ENCODE measurements at regions not wholly inside any gene's neighbourhood (a gene's known extent, or its start where the extent isn't known, plus 50 kb on each side); places are given as distances from the start of the nearest gene placed in this dataset.

GRCh38 chr10:29012926-29013554 is 275.8 kb upstream of the LYZL1 start:
- no peak for DNase-seq
- Histone ChIP-seq H3K4me1 (no peaks in the 10 kb centered on the region), H3K27me3 (ENCODE audit: low read depth) (no peaks in the 10 kb centered on the region), H3K9me3 (no peaks in the 10 kb centered on the region), H3K27ac (no peak overlapping the region), H3K4me3 (no peak overlapping the region), H3K36me3 (no peaks in the 10 kb centered on the region)
- ATAC-seq: no peak
- TF ChIP-seq, protein P1, sequence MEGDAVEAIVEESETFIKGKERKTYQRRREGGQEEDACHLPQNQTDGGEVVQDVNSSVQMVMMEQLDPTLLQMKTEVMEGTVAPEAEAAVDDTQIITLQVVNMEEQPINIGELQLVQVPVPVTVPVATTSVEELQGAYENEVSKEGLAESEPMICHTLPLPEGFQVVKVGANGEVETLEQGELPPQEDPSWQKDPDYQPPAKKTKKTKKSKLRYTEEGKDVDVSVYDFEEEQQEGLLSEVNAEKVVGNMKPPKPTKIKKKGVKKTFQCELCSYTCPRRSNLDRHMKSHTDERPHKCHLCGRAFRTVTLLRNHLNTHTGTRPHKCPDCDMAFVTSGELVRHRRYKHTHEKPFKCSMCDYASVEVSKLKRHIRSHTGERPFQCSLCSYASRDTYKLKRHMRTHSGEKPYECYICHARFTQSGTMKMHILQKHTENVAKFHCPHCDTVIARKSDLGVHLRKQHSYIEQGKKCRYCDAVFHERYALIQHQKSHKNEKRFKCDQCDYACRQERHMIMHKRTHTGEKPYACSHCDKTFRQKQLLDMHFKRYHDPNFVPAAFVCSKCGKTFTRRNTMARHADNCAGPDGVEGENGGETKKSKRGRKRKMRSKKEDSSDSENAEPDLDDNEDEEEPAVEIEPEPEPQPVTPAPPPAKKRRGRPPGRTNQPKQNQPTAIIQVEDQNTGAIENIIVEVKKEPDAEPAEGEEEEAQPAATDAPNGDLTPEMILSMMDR (IDR thresholded peaks at IDR 0.05): no peak
- intact Hi-C loops (cut with DNase I): no loop called here

- Histone ChIP-seq H3K4me1 (no peaks in the 10 kb centered on the region), H3K27me3 (ENCODE audit: low read depth) (no peaks in the 10 kb centered on the region), H3K36me3 (no peaks in the 10 kb centered on the region), H3K27ac (no peak overlapping the region), H3K4me3 (no peak overlapping the region), H3K9me3 (no peaks in the 10 kb centered on the region)
- ATAC-seq (no peak), DNase-seq (no peak)
- TF ChIP-seq, protein P1 (IDR thresholded peaks at IDR 0.05): no peak
- intact Hi-C loops (cut with DNase I): no loop called here
Measured at GRCh38 chr10:29021591-29021990, 267.3 kb upstream of the LYZL1 start.

- H3K36me3 ChIP-seq: no peaks in the 10 kb centered on the region
- H3K27me3 ChIP-seq (ENCODE audit: low read depth): no peaks in the 10 kb centered on the region
- no peak overlapping the region for H3K4me3 ChIP-seq
- H3K9me3 ChIP-seq: no peaks in the 10 kb centered on the region
- H3K27ac ChIP-seq: no peak overlapping the region
- TF ChIP-seq, protein P1 (IDR thresholded peaks at IDR 0.05): no peak
- DNase-seq: no peak
- ATAC-seq: no peak
- intact Hi-C loops (cut with DNase I): no loop called here
- no peaks in the 10 kb centered on the region for H3K4me1 ChIP-seq
Measured at GRCh38 chr10:29022513-29022912, 266.4 kb upstream of the LYZL1 start.

- no peak for DNase-seq
- Histone ChIP-seq H3K4me3 (no peak overlapping the region), H3K4me1 (no peaks in the 10 kb centered on the region), H3K27ac (no peak overlapping the region), H3K36me3 (no peaks in the 10 kb centered on the region), H3K27me3 (ENCODE audit: low read depth) (no peaks in the 10 kb centered on the region), H3K9me3 (no peaks in the 10 kb centered on the region)
- TF ChIP-seq, protein P1 (IDR thresholded peaks at IDR 0.05): no peak
- intact Hi-C loops (cut with DNase I): no loop called here
- no peak for ATAC-seq
Measured at GRCh38 chr10:29023678-29024077, 265.2 kb upstream of the LYZL1 start.

- Histone ChIP-seq H3K4me3 (no peak overlapping the region), H3K36me3 (no peaks in the 10 kb centered on the region), H3K9me3 (no peaks in the 10 kb centered on the region), H3K4me1 (no peaks in the 10 kb centered on the region), H3K27ac (no peak overlapping the region), H3K27me3 (ENCODE audit: low read depth) (no peaks in the 10 kb centered on the region)
- TF ChIP-seq, protein P1 (IDR thresholded peaks at IDR 0.05): no peak
- ATAC-seq (no peak), DNase-seq (no peak)
- intact Hi-C loops (cut with DNase I): no loop called here
Measured at GRCh38 chr10:29026065-29026797, 262.6 kb upstream of the LYZL1 start.
